Left lung (tissue), 4 donors: ENCODE measurements at regions not wholly inside any gene's neighbourhood (a gene's known extent, or its start where the extent isn't known, plus 50 kb on each side); places are given as distances from the start of the nearest gene placed in this dataset.
A peak's percentile ranks its signal among the peaks of the same experiment; 100 is the strongest.

Experiments used
- ATAC-seq: fragments of 200-7000 bp; cut with Tn5 transposase; one replicate; pipeline ENCODE4 v1.9.1; 2020; ENCODE audit warnings: moderate library complexity
- DNase-seq, 4 donors: peaks; one replicate each; pipeline ENCODE4 v3.0.0-alpha.2; 2013 to 2020
- H3K27ac ChIP-seq, 2 donors: fragments of 200-600 bp; sonication (generic) in 1 of 2; one replicate each; pipeline versions ENCODE4 v1.5.0 to v1.8.0; 2020 to 2021
- H3K27me3 ChIP-seq, 2 donors: fragments of 200-600 bp; sonication (generic) in 1 of 2; one replicate each; pipeline versions ENCODE4 v1.5.0 to v1.8.0; 2020 to 2021
- H3K36me3 ChIP-seq, 2 donors: fragments of 200-600 bp; sonication (generic) in 1 of 2; one replicate each; pipeline versions ENCODE4 v1.5.0 to v1.8.0; 2020 to 2021
- H3K4me1 ChIP-seq, 2 donors: fragments of 200-600 bp; one replicate each; pipeline ENCODE4 v1.8.0; 2021
- H3K4me3 ChIP-seq, 2 donors: fragments of 200-600 bp; sonication (generic) in 1 of 2; one replicate each; pipeline versions ENCODE4 v1.5.0 to v1.8.0; 2020 to 2021; ENCODE audit warnings: mild to moderate bottlenecking in 1 of 2
- H3K9me3 ChIP-seq, 2 donors: fragments of 200-600 bp; sonication (generic) in 1 of 2; one replicate each; pipeline versions ENCODE4 v1.5.0 to v1.8.0; 2020 to 2021
- intact Hi-C, 2 donors: fragments of 100-400 bp; cut with DNase I; formaldehyde crosslinking; loops; one replicate each; pipeline versions ENCODE4 v1.11.2 to v1.14.2; 2022
- TF ChIP-seq, protein P1 (sequence below), 2 donors: fragments of 200-600 bp; sonication (generic) in 1 of 2; IDR thresholded peaks; one replicate each; pipeline versions ENCODE4 v1.5.0 to v1.8.0; 2021; ENCODE audit warnings: antibody characterized with exemption in 2 of 2
- donor health status: DM: no; HTN: yes; CAD: no.
- donor health status: DM: no; HTN: no; CAD: no.

DNA sequence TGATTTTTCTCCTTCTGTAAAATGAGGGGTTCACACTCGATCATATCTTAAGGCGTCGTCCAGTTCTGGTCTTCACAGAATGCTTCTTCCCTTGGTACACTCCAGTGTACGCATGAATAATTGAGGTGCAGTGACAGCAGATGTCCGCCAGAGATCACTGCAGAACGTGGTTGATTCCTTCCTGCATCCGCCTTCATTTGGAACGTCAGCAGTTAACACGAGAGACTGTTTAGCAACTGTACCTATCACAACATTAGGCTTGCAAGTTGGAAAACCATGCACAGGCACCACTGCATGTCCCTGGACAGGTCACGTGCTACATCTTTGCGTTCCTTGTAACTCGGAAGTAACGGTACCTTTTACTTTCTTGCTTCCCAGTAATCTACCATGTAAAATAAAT, 66.0 kb upstream of the GEMIN8 start:
- Histone ChIP-seq H3K27me3 (peaks cover 0 to 8% of the 10 kb centered on the region in 2 donors), H3K36me3 (no peaks in the 10 kb centered on the region), H3K4me1 (no peaks in the 10 kb centered on the region), H3K27ac (no peak overlapping the region), H3K4me3 (no peak overlapping the region), H3K9me3 (no peaks in the 10 kb centered on the region)
- intact Hi-C loops, result no loop called here
- TF ChIP-seq, protein P1, sequence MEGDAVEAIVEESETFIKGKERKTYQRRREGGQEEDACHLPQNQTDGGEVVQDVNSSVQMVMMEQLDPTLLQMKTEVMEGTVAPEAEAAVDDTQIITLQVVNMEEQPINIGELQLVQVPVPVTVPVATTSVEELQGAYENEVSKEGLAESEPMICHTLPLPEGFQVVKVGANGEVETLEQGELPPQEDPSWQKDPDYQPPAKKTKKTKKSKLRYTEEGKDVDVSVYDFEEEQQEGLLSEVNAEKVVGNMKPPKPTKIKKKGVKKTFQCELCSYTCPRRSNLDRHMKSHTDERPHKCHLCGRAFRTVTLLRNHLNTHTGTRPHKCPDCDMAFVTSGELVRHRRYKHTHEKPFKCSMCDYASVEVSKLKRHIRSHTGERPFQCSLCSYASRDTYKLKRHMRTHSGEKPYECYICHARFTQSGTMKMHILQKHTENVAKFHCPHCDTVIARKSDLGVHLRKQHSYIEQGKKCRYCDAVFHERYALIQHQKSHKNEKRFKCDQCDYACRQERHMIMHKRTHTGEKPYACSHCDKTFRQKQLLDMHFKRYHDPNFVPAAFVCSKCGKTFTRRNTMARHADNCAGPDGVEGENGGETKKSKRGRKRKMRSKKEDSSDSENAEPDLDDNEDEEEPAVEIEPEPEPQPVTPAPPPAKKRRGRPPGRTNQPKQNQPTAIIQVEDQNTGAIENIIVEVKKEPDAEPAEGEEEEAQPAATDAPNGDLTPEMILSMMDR (IDR thresholded peaks at IDR 0.05), result peak; percentile 30 to 35
- ATAC-seq (peak; percentile 84), DNase-seq (peak in 1 of 4 donors; percentile 35)

DNA sequence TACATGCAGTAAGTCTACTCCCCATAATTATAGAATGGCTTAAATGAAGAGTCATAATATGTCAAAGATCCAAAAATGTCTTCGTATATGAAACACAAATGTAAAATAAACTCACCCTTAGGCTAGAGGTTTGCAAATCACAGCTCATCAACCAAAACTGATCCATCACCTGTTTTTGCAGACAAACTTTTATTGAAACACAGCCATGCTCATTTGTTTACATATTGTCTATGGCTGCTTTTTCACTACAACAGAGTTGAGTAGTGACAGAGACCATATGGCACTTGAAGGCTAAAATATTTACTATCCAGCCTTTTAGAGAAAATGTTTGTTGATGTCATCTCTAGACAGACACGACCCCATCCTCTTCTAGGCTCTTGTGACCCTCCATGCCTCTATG, 64.5 kb upstream of the GEMIN8 start:
- no peaks in the 10 kb centered on the region for H3K4me1 ChIP-seq
- intact Hi-C loops, result no loop called here
- DNase-seq (peak in 2 of 4 donors; percentile 27 to 34), ATAC-seq (no peak)
- TF ChIP-seq, protein P1 (IDR thresholded peaks at IDR 0.05), result no peak
- H3K4me3 ChIP-seq, result no peak overlapping the region
- H3K36me3 ChIP-seq, result no peaks in the 10 kb centered on the region
- peaks cover 0 to 13% of the 10 kb centered on the region in 2 donors for H3K27me3 ChIP-seq
- H3K9me3 ChIP-seq, result no peaks in the 10 kb centered on the region
- no peak overlapping the region for H3K27ac ChIP-seq

DNA sequence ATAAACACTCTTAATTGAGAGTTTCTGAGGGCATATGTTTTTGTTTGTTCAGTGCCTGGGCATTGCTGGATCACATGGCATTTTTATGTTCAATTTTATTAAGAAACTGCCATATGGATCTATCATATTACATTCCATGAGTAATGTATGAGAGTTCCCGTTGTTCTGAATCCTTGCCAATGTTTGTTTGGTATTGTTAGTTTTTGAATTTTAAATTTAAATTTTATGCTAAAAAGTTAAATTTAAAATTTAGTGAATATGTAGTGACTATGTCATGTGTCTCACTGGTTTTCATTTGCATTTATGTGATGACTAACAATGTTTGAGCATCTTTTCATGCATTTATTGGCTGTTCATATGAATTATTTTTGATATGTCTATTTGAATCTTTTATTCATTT, 54.8 kb upstream of the GEMIN8 start:
- Histone ChIP-seq H3K9me3 (no peaks in the 10 kb centered on the region), H3K27me3 (peaks cover 0 to 7% of the 10 kb centered on the region in 2 donors), H3K27ac (no peak overlapping the region), H3K36me3 (no peaks in the 10 kb centered on the region), H3K4me3 (no peak overlapping the region), H3K4me1 (no peaks in the 10 kb centered on the region)
- TF ChIP-seq, protein P1 (IDR thresholded peaks at IDR 0.05), result no peak
- no peak for DNase-seq
- no peak for ATAC-seq
- intact Hi-C loops, result no loop called here

DNA sequence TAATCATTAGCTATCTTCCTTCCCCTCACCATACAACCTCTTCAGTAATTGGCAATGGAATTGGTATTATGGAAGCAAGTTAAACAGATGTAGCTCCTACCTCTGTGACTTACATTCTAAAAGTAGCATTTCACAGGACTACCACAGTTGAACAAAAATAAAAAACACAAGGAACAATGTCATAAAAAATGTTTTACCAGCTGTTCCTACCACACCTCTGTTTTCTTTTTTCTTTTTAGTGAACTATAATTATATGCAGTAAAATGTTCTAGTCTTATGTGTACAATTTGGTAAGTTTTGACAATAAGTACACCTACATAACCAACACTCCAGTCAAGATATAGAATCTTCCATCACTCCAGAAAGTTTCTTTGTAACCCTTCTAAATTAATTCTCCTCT, 54.1 kb upstream of the GEMIN8 start:
- H3K36me3 ChIP-seq, result no peaks in the 10 kb centered on the region
- TF ChIP-seq, protein P1 (IDR thresholded peaks at IDR 0.05), result no peak
- H3K4me1 ChIP-seq, result no peaks in the 10 kb centered on the region
- H3K9me3 ChIP-seq, result no peaks in the 10 kb centered on the region
- no peak overlapping the region for H3K27ac ChIP-seq
- intact Hi-C loops, result no loop called here
- ATAC-seq (no peak), DNase-seq (no peak)
- H3K27me3 ChIP-seq, result peaks cover 0 to 7% of the 10 kb centered on the region in 2 donors
- H3K4me3 ChIP-seq, result no peak overlapping the region

DNA sequence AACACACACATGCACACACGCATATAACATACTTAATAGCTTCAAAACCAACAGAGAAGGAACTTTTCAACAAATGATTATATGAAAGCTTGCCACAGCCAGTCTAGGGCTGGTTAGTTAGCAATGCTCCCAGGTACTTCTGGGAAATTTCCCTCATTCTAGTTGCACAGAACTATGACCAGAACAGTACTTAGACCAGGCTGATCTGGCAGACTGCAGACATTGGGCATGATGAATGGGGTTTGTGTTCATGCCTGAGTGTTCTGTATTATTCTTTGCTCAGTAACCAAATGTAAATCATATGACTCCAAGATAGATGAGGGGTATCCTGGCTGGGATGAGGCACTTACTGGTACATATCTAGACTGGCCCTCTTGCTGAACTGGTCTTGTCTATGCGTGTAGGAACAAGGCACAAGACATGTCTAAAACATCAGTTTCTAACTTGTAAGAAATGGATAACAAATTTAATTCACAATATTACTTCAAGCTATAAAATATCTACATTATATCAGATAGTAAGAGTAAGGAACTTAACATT, 50.3 kb upstream of the GEMIN8 start:
- peaks cover 0 to 3% of the 10 kb centered on the region in 2 donors for H3K27me3 ChIP-seq

More for the DNA sequence above, 50.3 kb upstream of the GEMIN8 start:
- Histone ChIP-seq H3K36me3 (no peaks in the 10 kb centered on the region), H3K4me1 (no peaks in the 10 kb centered on the region), H3K4me3 (no peak overlapping the region), H3K27ac (no peak overlapping the region), H3K9me3 (no peaks in the 10 kb centered on the region)
- intact Hi-C loops, result no loop called here
- TF ChIP-seq, protein P1 (IDR thresholded peaks at IDR 0.05), result no peak
- DNase-seq (no peak), ATAC-seq (no peak)
